ENCODE measurements at regions not wholly inside any gene's neighbourhood (a gene's known extent, or its start where the extent isn't known, plus 50 kb on each side); places are given as distances from the start of the nearest gene placed in this dataset.

DNA sequence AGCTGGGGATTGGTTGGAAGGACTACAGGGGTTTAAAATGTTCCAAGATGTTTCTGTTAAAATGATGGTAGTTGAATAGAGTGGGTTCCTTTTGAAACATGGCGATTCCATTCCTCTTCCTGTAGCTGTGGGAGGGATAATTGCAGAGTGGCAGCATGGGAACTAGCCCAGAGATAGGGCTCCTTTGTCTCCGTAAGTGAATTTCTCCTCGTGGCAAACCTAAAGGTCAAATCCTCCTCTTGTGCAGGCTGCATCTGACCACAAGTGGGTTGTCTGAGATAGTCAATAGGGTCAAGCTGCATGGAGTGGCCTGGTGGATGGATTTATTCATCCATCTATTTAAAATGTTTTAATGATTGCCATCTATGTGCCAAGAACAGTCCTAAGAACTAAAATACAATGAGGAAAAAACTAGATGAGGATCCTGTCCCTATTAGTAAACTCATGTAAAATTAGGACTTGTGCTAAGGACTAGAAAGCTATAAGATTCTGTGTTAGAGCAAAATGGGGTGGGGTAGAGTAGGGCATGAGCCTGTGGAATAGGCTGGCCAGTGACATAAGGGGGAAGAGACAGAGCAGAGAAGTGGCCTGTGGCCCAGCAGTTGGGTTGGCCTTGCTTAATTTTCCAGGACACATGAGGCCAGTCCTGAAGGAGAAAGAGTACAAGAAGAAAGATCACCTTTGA, 89.1 kb upstream of the IVNS1ABP start:
- no peak for FAIRE-seq
- TF ChIP-seq, protein P1, sequence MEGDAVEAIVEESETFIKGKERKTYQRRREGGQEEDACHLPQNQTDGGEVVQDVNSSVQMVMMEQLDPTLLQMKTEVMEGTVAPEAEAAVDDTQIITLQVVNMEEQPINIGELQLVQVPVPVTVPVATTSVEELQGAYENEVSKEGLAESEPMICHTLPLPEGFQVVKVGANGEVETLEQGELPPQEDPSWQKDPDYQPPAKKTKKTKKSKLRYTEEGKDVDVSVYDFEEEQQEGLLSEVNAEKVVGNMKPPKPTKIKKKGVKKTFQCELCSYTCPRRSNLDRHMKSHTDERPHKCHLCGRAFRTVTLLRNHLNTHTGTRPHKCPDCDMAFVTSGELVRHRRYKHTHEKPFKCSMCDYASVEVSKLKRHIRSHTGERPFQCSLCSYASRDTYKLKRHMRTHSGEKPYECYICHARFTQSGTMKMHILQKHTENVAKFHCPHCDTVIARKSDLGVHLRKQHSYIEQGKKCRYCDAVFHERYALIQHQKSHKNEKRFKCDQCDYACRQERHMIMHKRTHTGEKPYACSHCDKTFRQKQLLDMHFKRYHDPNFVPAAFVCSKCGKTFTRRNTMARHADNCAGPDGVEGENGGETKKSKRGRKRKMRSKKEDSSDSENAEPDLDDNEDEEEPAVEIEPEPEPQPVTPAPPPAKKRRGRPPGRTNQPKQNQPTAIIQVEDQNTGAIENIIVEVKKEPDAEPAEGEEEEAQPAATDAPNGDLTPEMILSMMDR (IDR thresholded peaks at IDR 0.05; ENCODE audit: insufficient read depth, low read length, severe bottlenecking) = no peak
- Histone ChIP-seq H3K4me3 (ENCODE audit: low read depth, low read length) (no peak overlapping the region), H3K27me3 (ENCODE audit: control insufficient read depth, insufficient read depth, low read length) (no peaks in the 10 kb centered on the region), H3K36me3 (ENCODE audit: control insufficient read depth, insufficient read depth, low read length) (no peaks in the 10 kb centered on the region)
- no peak for DNase-seq (ENCODE audit: low read depth)

DNA sequence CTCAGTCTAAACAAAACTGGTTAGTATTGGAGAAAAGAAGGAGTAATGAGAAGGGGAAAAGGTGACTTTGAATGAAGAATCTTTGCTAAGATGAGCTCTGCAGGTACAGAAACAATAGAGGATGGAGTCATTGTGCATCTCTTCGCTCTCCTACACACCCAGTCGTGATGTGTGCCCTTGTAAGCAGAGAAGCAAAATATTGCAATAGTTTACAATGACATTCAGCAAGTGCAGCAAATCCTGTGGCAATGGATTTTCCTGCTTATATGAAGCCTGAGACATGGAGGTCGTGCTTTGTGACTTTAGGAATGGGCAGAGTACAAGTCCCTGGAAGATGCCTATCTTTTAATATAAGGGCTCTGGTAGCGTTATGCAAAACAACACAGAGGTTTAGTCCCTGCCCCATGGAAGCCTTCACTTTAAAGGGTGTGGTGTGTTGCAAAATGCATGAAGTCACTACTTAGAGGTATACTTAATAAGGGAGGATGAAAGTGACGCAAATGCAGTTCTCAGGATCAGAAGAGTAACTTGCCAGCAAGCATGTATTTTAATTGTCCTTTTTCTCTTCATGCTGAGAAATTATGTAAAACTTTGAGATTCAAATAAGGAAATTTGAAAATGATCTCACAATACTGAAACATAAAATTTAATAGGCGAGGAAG, 88.0 kb upstream of the IVNS1ABP start:
- TF ChIP-seq, protein P1 (IDR thresholded peaks at IDR 0.05; ENCODE audit: insufficient read depth, low read length, severe bottlenecking) = no peak
- no peak for FAIRE-seq
- H3K4me3 ChIP-seq (ENCODE audit: low read depth, low read length) = no peak overlapping the region
- no peaks in the 10 kb centered on the region for H3K36me3 ChIP-seq (ENCODE audit: control insufficient read depth, insufficient read depth, low read length)
- no peaks in the 10 kb centered on the region for H3K27me3 ChIP-seq (ENCODE audit: control insufficient read depth, insufficient read depth, low read length)
- peak; percentile 56 for DNase-seq (ENCODE audit: low read depth)

GRCh38 chr1:185404291-185404690, 87.2 kb upstream of the IVNS1ABP start:
- DNase-seq (ENCODE audit: low read depth) = peak; percentile 35
- Histone ChIP-seq H3K27me3 (ENCODE audit: control insufficient read depth, insufficient read depth, low read length) (no peaks in the 10 kb centered on the region), H3K4me3 (ENCODE audit: low read depth, low read length) (no peak overlapping the region), H3K36me3 (ENCODE audit: control insufficient read depth, insufficient read depth, low read length) (no peaks in the 10 kb centered on the region)
- FAIRE-seq = no peak
- TF ChIP-seq, protein P1 (IDR thresholded peaks at IDR 0.05; ENCODE audit: insufficient read depth, low read length, severe bottlenecking) = no peak

DNA sequence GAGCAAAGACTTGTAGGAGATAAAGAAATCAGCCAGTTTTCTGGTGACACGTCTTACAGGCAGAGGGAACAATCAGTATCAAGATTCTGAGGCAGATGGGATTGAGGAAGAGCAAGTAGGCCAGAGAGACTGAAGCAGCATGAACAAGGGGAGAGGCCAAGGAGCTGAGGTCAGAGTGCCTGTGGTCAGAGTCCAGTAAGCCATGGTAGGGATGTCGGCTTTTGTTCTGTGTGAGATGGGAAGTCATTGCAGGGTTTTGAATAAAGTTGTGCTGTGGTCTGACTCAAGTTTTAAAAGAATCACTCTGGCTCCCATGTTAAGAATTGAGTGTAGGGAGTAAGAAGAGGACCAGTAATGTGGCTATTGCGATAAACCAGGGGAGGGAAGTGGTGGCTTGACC, 85.9 kb upstream of the IVNS1ABP start:
- FAIRE-seq = no peak
- no peaks in the 10 kb centered on the region for H3K36me3 ChIP-seq (ENCODE audit: control insufficient read depth, insufficient read depth, low read length)
- H3K27me3 ChIP-seq (ENCODE audit: control insufficient read depth, insufficient read depth, low read length) = no peaks in the 10 kb centered on the region
- no peak for DNase-seq (ENCODE audit: low read depth)
- TF ChIP-seq, protein P1 (IDR thresholded peaks at IDR 0.05; ENCODE audit: insufficient read depth, low read length, severe bottlenecking) = no peak
- H3K4me3 ChIP-seq (ENCODE audit: low read depth, low read length) = no peak overlapping the region

DNA sequence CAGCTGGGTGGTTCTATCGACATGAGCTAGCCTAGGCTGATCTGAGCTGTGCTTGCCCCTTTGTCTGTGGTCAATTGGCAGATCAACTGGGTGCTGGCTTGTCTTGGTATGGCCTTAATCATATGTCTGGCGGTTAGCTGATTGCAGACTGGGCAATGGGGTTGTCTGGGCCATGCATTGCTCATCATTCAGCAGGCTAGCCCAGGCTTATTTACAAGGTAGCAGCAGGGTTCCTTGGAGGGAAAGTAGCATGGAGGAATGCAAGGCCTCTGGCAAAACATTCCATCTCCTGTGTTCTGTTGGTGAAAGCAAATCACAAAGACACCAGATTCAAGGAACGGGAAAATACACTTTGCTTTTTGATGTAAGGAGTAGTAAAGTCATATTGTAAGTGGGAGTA, 84.0 kb upstream of the IVNS1ABP start:
- TF ChIP-seq, protein P1 (IDR thresholded peaks at IDR 0.05; ENCODE audit: insufficient read depth, low read length, severe bottlenecking) = no peak
- DNase-seq (ENCODE audit: low read depth) (peak; percentile 94), FAIRE-seq (peak; percentile 7)
- Histone ChIP-seq H3K4me3 (ENCODE audit: low read depth, low read length) (no peak overlapping the region), H3K36me3 (ENCODE audit: control insufficient read depth, insufficient read depth, low read length) (no peaks in the 10 kb centered on the region), H3K27me3 (ENCODE audit: control insufficient read depth, insufficient read depth, low read length) (no peaks in the 10 kb centered on the region)

Data from bronchial epithelial cell (primary cell).